Mesenteric fat pad (tissue), 1 donor: ENCODE measurements at regions not wholly inside any gene's neighbourhood (a gene's known extent, or its start where the extent isn't known, plus 50 kb on each side); places are given as distances from the start of the nearest gene placed in this dataset.
"Not testable (repeated sequence)": the region's sequence is repeated elsewhere in the genome, so short reads cannot be mapped to it uniquely, and the experiment has no call there.

Source experiments
- DNase-seq: peaks from one replicate; pipeline ENCODE4 v3.0.0-alpha.2; 2020; ENCODE audit warnings: low spot score
- donor health status: DM: yes; HTN: yes; CAD: no.

DNA sequence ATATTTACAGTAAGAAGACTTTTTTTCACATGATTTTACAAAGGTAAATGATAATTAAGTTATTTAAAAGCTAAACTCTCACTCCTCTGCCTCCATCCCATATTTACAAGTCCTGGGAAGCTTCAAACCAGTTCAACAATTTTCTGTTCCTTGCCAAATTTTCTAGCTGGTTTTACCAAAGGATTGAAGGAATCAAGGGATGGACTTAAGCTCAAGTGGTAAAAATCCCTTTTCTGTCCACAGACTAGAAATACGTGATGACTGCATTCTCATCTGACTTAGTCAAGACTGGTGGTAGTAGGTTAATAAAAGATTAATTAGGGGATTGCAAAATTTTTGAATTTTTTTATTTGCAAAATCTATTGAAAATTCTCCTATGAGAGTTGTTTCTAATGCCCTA is 297.3 kb downstream of the MTX2 start:
- no peak for DNase-seq

DNA sequence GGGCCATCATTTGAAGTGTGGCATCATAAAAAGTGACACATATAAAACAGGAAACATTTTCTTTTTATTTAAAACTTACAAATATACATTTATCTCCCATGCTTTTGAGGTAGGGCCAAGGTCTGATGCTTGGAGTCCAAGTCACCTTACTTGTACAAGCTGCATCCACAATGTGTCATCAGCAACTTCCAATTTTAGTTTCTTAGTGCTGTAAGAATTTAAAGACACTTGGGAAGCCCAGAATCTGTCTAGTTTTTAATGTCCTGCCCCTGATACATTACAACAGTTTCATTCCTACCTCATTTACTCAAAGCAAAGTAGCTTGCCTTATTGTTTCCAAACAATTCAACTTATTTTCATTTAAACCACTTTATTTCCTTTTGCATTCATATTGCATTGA is 297.7 kb downstream of the MTX2 start:
- no peak for DNase-seq

DNA sequence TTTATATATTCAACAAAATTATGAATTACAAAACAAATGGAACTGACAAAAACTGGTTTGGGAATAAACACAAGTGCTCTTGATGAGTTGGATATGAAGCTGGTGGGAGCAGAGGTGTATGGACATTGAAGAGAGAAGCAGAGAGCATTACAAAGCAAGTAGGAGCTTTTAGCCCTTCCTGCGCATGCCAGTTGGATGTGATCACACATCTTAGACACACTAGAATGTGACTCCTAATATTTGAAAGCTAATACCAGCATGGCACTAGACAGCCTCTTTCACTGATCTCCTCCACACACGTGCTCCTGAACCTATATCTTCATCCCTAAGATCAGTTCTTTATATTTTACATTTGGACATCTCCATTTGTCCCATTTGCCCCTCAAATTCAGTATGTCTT is 298.1 kb downstream of the MTX2 start:
- no peak for DNase-seq

DNA sequence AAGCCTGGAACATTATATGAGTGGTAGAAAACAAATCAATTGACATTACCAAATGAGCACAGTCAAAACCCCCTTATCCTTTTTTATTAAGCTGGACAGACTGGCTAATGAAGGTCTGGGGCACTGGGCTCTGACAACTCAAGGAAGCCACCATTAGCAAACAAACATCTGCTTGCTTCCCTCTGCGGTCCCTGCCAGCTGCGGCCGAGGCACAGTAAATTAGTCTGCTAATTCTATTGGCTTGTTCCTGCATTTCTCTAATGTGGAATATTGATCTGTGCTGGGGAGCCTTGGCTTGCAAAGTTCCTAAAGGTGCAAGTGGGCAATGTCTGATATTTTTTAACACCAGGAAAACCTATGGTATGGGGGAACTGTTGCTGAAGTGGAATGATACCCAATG is 300.3 kb downstream of the MTX2 start:
- DNase-seq: no peak

DNA sequence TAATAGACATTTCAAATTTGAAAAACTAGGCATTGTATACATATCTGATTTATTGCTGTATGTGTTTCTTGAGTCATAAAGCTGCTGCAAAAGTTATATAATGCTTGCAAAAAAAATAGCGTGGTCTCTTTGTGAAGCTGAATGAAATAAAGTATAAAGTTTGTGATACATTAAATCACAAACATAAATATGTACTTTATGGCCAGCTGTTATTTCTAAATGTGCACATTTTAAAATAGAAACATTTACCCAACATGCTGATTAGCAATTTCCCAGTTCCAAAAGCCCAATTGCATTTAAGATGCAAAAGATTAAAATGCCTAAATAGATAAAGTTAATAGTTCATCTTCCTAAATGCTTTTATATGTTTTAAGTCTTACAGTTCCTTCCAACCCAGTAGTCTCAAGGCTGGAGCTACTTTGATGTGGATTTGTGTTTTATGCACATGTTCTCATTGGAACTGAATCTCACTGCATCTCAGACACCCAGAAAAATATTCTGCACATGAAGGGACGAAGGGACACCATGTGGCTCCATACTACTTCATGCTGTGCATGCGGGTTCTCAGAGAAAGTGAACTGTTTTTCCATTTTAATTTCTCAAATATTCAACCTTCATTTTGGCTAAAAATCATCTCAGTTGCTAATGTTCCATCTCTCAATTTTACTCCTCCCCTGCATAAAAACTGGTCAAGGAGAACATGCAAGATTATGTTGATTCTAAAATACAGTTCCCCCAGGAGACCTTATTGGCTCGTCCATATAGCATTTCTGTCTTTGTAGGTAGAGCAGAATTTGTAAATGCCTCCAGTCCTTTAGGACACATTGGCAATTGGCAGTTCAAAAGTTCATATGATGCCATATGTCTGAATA is 304.6 kb downstream of the MTX2 start:
- no peak for DNase-seq

DNA sequence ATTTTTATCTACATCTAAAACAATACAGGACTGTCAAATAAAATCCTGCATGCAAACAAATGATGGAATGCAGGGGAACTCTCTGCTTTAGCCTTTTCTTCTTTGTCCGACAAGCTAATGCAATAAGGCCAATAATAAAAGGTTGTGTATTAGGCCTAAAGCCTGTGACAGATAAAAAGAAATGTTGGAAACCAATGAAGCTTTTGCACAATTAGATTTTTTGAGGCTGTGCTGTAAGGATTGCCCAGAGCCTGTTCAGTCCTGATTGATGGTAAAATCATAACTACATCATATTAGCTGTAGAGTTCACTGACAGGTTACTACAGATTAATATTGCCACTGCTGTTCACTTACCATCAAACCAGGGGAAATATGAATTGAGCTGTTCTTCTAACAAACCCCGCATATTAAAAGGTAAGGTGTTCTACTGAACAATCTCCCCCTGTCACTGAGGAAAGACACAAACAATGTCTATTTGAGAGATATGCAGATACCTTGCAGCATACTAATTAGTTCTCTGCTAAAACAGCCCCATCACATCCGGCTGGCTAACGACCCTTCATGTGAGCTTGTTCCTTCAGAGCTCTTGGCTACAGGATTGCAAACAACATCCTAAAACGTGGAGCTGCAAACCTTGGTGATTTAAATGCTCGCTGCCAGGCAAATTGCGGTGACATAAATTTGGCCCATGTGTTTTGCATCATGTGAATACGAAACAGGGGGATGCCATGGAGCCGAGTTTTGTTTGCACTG is 305.4 kb downstream of the MTX2 start:
- DNase-seq: no peak

DNA sequence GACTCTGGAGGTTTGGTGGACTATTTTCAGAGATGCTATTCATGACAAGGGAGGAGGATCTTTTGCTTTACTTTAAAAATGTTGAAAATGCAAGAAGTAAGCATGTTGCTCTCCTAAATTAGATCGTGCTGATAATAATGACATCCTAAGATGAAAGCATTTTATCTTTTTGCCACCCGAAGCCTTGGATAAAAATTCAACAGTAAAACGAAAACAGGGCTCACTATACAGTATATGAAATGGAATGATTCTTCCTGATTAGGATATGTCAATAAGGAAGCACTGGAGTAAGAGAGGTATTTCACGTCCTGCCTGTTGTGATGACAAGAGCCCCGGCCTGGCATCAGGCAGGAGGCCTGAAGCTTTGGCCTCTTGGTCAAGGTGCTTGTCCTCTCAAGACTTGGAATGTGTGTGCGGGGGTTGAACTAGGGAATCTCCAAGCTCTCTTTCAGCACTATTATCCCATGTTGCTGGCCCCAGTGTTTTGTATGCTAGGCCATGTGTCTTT is 306.0 kb downstream of the MTX2 start:
- no peak for DNase-seq

DNA sequence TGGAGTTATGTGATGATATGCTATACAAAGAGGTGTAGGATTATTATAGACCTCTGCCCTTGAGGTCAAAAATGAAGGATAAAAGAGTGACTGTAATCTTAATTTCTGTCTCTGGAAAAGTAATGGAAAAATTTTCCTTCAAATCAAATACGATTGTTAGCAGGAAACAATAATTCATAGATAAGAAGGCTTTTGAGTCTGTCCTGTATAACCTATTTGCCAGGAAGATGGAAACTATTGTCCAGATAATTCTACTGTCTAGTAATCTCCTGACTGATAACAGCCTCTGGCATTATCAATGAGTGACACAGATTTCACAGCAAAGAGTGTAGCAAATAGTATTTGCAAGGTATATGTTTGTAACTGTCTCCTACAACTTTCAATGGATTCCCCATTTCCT is 307.8 kb downstream of the MTX2 start:
- DNase-seq: no peak

DNA sequence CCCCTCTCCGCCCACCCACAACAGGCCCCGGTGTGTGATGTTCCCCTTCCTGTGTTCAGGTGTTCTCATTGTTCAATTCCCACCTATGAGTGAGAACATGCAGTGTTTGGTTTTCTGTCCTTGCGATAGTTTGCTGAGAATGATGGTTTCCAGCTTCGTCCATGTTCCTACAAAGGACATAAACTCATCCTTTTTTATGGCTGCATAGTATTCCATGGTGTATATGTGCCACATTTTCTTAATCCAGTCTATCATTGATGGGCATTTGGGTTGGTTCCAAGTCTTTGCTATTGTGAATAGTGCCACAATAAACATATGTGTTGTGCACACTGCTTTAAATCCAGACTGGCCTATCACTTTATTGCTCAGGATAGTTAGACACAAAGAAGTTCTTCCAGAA is 309.1 kb downstream of the MTX2 start:
- DNase-seq: not testable (repeated sequence)

DNA sequence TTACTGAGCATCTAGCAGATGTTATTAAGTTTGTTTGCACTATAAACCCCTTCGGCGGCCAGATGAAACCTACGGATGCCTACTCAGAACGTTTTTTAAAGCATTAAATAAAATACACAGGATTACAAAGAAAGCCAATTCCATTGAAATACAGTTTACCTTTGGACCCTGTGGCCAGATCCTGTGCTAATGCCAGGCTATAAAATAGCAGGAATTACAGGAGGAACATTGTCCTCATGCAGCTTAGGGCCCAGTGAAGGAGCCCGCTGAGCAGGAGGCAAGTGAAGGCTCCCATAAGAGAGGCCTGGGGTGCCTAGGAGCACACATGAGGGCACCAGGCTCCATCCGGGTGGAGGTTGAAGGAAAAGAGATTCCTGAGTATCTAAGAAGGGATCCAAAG is 310.4 kb downstream of the MTX2 start:
- no peak for DNase-seq

DNA sequence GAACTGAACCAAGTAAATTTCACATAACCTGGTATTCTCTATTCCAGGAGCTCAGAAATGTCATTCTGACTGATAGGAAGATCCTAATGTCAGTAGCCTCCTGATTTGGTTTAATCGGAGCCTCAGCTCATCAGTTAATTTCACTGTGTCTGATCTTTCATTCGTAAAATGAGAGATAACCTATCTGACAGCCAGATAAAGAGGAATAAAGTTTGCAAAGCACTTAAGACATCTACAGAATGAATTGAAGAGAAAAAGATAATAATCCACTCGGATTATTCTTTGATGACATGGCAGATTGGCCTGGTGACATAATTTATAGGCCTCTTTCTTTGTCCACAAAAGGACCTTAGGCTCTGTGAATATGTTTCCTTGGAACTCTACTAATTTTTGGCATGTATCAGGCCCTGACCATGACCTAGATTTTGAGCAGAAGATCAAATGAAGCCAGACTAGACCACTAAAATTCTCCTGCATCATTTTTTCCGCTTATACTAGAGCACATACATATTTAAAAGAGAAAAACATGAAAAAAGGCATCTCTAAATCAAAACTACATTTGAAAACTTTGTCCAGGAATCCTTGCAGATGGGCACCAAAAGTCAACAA is 312.4 kb downstream of the MTX2 start:
- DNase-seq: no peak

DNA sequence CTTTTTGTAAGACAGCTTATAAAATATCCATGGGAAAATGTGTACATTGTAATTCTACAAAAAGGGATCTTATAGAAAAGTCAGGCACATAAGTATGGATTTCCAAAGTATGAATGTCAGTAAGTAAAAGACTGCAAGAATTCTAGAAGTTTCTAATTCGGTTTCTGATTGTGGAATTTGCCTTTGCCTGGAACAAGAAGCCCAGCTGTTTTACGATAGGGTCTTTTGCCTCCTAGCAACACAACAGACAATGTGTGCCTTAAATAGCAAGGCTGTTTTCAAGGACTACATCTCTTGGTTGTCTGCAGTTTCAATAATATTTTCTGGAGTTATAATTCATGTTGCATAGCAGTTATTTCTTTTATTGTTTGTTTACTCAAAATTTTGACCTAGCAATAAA is 312.9 kb downstream of the MTX2 start:
- DNase-seq: no peak

DNA sequence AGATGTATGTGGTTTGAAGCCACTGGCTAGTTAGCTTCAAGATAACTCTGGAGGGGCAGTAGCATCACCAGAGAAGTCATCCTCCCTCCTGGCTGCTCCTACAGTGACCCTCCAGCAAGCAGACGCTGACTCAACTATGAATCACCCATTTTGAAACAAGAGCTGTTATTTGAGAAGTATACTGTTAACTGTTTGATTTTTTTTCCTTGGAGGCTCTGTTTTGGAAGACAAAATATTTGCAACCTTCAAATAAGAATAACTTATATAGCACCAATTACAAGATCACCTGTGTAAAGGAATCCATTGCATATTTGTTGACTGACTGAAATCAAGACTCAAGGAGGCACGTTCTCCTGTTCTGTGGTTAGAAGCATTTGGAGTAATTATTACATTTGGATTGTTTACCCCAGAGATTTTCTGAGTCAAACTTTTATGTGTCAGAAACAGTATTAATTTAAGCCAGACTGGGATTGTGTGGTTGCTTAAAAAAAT is 313.8 kb downstream of the MTX2 start:
- DNase-seq: no peak

DNA sequence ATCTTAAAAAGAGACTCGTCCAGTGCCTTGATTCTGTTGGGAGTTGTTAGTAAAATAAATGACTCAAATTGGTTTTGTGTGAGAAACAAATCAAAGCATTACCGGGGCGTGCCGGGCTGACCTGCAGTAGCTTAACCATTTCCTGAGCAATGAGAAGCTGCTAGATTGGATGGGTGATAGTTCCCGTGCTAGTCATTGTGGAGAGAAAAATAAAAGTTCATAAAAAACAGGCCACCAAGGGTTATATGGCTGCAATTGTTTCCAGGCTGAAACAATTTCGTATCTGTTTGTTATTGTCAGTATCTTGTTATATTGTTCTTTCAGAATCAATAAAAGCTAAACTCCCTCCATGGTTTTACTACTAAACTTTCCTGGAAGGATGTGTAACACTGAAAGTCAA is 314.4 kb downstream of the MTX2 start:
- DNase-seq: no peak

DNA sequence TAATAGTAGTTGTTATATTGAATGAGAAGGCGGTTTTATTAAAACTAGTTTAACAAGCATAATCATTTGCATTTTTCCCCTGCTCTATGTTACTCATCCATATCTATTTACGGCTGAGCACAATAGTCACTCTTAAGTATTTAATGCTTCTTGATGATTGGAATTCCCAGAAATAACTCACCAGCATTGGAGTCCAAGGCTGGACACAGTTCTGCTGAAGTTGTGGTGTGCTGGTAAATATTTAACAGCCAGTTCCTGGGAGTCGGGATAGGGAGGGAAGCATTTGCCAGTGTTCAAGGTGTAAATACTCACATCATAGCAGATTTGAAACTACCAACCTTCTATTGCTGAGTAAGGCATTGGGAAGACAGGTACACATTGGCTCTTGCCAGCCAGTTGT is 315.1 kb downstream of the MTX2 start:
- DNase-seq: no peak

DNA sequence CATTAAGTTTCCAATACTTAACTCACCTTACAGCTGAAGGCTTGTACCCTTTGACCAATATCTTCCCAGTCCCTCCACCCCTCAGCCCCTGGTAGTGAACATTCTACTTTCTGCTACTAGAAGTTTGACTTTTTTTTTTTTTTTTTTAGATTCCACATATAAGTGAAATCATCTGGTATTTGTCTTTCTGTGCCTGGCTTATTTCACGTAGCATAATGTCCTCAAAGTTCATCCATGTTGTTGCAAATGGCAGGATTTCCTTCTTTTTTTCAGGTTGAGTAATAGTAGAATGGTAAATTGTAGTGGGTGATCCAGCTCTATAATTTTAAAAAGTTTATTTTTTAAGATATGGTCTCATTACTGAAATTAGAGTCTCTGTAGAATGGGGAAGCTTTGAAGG is 316.0 kb downstream of the MTX2 start:
- DNase-seq: no peak

DNA sequence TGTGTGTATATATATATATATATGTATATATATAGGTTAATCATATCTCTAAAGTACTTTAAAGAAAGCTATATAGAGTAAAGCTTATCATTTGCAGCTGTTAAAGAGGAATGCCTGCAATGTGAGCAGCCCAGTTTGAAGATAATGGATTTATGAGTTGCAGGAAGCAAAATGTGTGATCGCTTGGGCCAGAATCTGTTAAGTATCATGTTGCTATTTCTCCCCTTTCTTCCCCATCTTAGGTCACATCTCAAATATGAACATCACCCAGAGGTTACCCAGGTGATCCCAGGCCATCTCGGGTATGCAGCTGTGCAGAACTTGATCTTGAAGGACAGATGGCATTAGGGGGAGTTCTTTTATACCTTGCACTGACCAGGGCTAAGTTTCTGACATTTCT is 316.5 kb downstream of the MTX2 start:
- no peak for DNase-seq

DNA sequence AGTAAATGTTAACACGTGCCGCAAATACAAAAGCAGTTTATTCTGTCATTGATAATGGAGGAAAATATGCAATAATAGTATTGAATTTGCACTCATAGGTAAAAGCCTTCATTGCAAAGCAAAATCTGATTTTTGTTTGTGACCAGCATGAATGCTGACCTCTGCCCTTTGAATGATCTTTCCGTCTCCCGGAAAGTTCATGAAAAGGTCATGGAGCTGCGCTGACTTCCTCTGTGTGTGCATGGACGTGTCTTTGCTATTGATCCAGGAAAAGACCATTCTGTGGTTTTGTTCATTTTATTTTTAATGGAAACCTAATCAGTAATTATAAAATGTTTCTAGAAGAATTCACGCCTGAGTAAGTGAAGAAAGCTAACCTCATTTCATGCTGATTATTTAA is 320.0 kb downstream of the MTX2 start:
- no peak for DNase-seq

DNA sequence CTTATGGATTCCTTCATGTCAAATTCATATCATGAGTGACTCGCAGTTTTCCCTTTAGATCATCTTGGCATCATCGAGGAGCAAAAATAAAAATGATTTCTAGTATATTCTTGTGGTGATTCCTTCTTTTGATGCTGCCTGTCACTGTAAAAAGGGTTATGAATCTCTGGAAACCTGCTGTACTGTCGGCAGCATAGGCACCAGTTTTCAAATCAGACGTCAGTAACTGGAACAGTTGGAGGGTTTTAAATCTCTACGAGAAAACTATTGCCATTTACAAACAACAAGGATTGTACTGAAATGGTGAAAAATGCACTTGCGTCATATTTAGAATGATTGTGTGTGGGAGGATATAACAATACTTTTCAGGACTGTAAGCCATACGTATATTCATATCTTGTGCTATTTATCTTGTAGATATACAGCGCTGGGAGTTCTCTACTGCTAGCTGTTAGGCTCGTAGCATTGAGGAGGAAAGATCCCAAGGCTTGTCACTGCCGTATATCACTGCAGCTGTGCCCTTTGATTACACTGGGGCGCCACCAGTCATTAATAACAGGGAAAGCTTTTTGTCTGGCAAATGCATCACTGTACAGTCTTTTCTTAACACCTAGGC is 320.7 kb downstream of the MTX2 start:
- DNase-seq: no peak

DNA sequence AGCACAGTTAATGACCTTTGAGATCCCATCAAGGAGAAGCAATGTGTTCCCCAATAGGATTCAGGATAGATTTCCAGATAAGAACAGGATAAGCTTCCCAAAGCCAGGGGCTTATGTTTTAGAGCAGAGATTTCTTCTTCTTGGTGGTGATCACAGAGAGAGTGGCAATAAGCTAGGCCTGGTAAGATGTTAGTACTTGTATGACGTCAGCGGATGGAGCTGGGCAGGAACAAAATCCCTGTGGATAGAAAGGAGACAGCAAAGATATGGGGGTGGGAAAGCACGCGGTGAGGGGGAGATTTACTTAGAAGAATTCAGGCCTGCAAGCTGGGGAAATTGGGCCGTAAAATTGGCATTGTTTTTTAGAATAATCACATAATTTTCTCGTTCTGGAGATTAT is 323.0 kb downstream of the MTX2 start:
- DNase-seq: no peak

DNA sequence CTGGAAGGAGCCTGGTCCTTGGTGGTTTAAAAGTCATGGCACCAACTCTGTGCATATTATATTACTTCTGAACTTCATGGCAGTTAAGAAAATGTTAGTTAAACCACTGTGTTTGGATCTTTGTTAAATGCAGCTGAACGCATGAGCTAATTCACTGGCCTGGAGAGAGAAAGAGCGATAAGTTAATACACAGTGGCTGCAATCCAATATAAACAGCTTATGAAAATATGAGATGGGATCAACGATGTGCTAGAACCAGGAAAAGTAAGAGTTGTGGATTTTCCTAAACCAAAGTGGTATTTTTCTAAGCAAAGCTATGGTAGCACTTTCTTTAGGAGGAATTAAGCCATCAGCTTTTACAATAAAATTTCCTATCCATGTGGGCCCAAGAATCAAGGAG is 326.7 kb downstream of the MTX2 start:
- DNase-seq: no peak

DNA sequence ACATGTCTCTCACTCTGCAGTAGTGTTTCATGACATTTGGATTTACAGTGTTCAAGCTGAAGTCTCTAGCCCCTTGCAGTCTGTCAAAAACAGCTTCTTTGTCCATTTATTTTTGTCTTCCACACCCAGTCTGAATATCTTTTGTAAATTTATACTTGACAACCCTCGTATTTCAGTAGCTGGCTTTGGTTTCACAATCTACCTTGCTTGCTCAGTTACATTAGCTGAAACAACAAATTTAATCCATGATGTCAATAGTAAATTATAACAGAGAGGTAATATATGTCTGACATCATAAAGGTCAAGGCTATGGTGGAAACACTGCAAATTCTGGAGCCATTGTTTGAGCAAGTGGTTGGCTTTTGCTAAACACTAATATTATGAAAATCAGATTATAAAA is 328.7 kb downstream of the MTX2 start:
- no peak for DNase-seq
